GM18909 (cell line): ENCODE measurements at regions not wholly inside any gene's neighbourhood (a gene's known extent, or its start where the extent isn't known, plus 50 kb on each side); places are given as distances from the start of the nearest gene placed in this dataset.
"Not testable (repeated sequence)": the region's sequence is repeated elsewhere in the genome, so short reads cannot be mapped to it uniquely, and the experiment has no call there.

ENCODE experiments used
- ATAC-seq: cut with Tn5 transposase; IDR thresholded peaks from one replicate; pipeline ENCODE4 v1.9.1; 2021; ENCODE audit warnings: mild to moderate bottlenecking; ENCODE audit not compliant: unreplicated experiment, poor library complexity

GRCh38 chr1:102365071-102365470, 368.3 kb upstream of the OLFM3 start:
- ATAC-seq: no peak

GRCh38 chr1:102336602-102337001, 339.9 kb upstream of the OLFM3 start:
- ATAC-seq: no peak

GRCh38 chr1:102318104-102318806, 321.5 kb upstream of the OLFM3 start:
- no peak for ATAC-seq

GRCh38 chr1:102315096-102315495, 318.4 kb upstream of the OLFM3 start:
- no peak for ATAC-seq

- ATAC-seq: no peak
Observed at GRCh38 chr1:102296116-102296515, 299.4 kb upstream of the OLFM3 start.

- no peak for ATAC-seq
Observed at GRCh38 chr1:102282955-102283354, 286.2 kb upstream of the OLFM3 start.

GRCh38 chr1:102262994-102263393, 266.3 kb upstream of the OLFM3 start:
- no peak for ATAC-seq

GRCh38 chr1:102252731-102253505, 256.2 kb upstream of the OLFM3 start:
- no peak for ATAC-seq

- peak; percentile 77 for ATAC-seq
Observed at GRCh38 chr1:102241431-102242338, 245.0 kb upstream of the OLFM3 start.

- no peak for ATAC-seq
Observed at GRCh38 chr1:102239247-102239646, 242.5 kb upstream of the OLFM3 start.

GRCh38 chr1:102234753-102235359, 238.1 kb upstream of the OLFM3 start:
- ATAC-seq: no peak

GRCh38 chr1:102219463-102219862, 222.7 kb upstream of the OLFM3 start:
- ATAC-seq: no peak

GRCh38 chr1:102210891-102211290, 214.2 kb upstream of the OLFM3 start:
- ATAC-seq: not testable (repeated sequence)

GRCh38 chr1:102191723-102192122, 195.0 kb upstream of the OLFM3 start:
- ATAC-seq: peak; percentile 63

- ATAC-seq: no peak
Observed at GRCh38 chr1:102190429-102190828, 193.7 kb upstream of the OLFM3 start.

- no peak for ATAC-seq
Observed at GRCh38 chr1:102186536-102186935, 189.8 kb upstream of the OLFM3 start.

- ATAC-seq: no peak
Observed at GRCh38 chr1:102185260-102185659, 188.5 kb upstream of the OLFM3 start.

- ATAC-seq: no peak
Observed at GRCh38 chr1:102184477-102184876, 187.8 kb upstream of the OLFM3 start.

- ATAC-seq: no peak
Observed at GRCh38 chr1:102183711-102184110, 187.0 kb upstream of the OLFM3 start.

GRCh38 chr1:102182603-102183260, 186.0 kb upstream of the OLFM3 start:
- no peak for ATAC-seq
